PFSK-1 (cell line): ENCODE measurements at regions not wholly inside any gene's neighbourhood (a gene's known extent, or its start where the extent isn't known, plus 50 kb on each side); places are given as distances from the start of the nearest gene placed in this dataset.

Experiments used
- FOXP2 ChIP-seq: optimal IDR thresholded peaks from 2 replicates; pipeline ENCODE3; 2011; ENCODE audit warnings: borderline replicate concordance, control low read depth, inconsistent platforms; ENCODE audit not compliant: insufficient read depth; ENCODE audit errors: extremely low read length, extremely low read depth
- POLR2AphosphoS5 ChIP-seq: IDR thresholded peaks from 2 replicates; pipeline ENCODE4 v1.6.1; 2012; ENCODE audit warnings: low read depth, mild to moderate bottlenecking, control low read depth, low read length, moderate library complexity
- SIN3A ChIP-seq: IDR thresholded peaks from 2 replicates; pipeline ENCODE4 v1.6.1; 2012; ENCODE audit warnings: mild to moderate bottlenecking, low read length, moderate library complexity, borderline replicate concordance; ENCODE audit not compliant: insufficient read depth
- TAF1 ChIP-seq: IDR thresholded peaks from 2 replicates; pipeline ENCODE4 v1.6.1; 2012; ENCODE audit warnings: low read length, control low read depth, borderline replicate concordance; ENCODE audit not compliant: insufficient read depth
- TF ChIP-seq, protein P1 (sequence below), 2 experiments: IDR thresholded peaks; 2 replicates each; pipeline versions ENCODE4 v1.6.1 to v1.8.0; 2011 to 2012; ENCODE audit warnings: low read depth in 2 of 2, low read length in 2 of 2, control low read depth in 1 of 2, inconsistent platforms in 1 of 2, mild to moderate bottlenecking in 1 of 2, moderate library complexity in 1 of 2; ENCODE audit not compliant: insufficient read depth in 1 of 2

GRCh38 chr7:153217032-153217431 is 457.5 kb downstream of the ACTR3B start:
- TF ChIP-seq, protein P1, sequence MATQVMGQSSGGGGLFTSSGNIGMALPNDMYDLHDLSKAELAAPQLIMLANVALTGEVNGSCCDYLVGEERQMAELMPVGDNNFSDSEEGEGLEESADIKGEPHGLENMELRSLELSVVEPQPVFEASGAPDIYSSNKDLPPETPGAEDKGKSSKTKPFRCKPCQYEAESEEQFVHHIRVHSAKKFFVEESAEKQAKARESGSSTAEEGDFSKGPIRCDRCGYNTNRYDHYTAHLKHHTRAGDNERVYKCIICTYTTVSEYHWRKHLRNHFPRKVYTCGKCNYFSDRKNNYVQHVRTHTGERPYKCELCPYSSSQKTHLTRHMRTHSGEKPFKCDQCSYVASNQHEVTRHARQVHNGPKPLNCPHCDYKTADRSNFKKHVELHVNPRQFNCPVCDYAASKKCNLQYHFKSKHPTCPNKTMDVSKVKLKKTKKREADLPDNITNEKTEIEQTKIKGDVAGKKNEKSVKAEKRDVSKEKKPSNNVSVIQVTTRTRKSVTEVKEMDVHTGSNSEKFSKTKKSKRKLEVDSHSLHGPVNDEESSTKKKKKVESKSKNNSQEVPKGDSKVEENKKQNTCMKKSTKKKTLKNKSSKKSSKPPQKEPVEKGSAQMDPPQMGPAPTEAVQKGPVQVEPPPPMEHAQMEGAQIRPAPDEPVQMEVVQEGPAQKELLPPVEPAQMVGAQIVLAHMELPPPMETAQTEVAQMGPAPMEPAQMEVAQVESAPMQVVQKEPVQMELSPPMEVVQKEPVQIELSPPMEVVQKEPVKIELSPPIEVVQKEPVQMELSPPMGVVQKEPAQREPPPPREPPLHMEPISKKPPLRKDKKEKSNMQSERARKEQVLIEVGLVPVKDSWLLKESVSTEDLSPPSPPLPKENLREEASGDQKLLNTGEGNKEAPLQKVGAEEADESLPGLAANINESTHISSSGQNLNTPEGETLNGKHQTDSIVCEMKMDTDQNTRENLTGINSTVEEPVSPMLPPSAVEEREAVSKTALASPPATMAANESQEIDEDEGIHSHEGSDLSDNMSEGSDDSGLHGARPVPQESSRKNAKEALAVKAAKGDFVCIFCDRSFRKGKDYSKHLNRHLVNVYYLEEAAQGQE (IDR thresholded peaks at IDR 0.05; ENCODE audit: insufficient read depth in 1 of 2, low read depth in 2 of 2, low read length in 2 of 2) = no peak
- TF ChIP-seq TAF1 (no peak), POLR2AphosphoS5 (no peak), SIN3A (no peak), FOXP2 (no peak)

DNA sequence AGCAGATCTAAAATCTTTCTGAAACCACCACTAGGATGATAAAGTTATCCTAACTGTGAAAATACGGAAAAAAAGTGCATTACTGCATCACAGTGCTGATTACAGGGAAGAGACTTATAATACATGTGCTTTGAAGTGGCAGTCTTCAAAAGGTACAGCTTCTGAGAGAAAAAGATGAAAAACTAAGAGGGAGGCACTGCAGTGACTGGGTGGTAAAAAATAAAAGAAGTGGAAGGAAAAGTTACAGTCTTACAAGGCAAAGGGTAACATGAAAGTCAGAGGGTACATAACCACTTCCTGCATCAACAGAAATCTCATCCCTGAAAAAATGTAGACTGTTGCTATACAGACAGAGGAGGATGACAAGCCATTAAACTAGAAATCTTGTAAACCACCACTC is 465.3 kb downstream of the ACTR3B start:
- TF ChIP-seq TAF1 = no peak

GRCh38 chr7:153245809-153246208 is 486.3 kb downstream of the ACTR3B start:
- TF ChIP-seq POLR2AphosphoS5 = no peak
- TF ChIP-seq SIN3A = no peak
- no peak for TF ChIP-seq TAF1
- TF ChIP-seq, protein P1 (IDR thresholded peaks at IDR 0.05; ENCODE audit: insufficient read depth in 1 of 2, low read depth in 2 of 2, low read length in 2 of 2) = no peak
- no peak for TF ChIP-seq FOXP2

DNA sequence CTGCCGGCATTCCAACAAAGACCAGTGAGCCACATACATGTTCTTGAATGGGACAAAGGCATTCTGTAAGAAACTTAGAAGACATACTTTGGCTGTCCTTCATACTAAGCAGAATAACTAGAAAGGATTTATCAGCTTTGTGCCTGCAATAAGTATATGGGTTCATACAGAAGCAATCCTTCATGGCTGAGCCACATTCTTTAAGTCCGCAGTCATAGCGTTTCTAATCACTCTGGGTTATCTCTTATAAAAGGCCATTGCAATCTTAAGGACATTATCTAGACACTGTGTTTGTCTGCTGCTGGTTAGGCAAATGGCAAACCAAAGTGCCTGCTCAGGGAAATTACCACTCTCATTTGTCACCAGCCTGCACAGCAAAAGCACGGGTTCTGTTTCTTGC is 488.4 kb downstream of the ACTR3B start:
- TF ChIP-seq POLR2AphosphoS5 (no peak), SIN3A (no peak), FOXP2 (no peak), TAF1 (no peak)
- TF ChIP-seq, protein P1 (IDR thresholded peaks at IDR 0.05; ENCODE audit: insufficient read depth in 1 of 2, low read depth in 2 of 2, low read length in 2 of 2) = no peak

DNA sequence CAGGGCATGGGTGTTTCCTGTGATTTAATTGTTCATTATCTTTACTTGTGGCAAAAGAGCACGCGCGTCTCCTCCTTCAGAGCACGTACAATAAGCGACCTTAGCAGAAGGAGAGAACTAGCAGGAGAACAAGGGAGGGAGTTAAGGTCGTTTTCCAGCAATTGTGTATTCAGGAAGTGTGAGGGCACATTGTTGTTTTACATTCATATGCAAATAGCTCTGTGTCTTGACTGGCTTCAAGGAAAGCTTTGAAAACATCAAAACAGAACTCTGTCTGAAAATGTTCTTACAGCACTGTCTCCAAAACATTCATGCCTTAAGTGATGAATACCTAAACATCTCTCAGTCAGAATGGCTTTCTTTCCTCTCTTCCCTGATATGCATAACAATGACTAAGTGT is 499.1 kb downstream of the ACTR3B start:
- TF ChIP-seq FOXP2 (no peak), TAF1 (no peak), SIN3A (no peak), POLR2AphosphoS5 (no peak)

DNA sequence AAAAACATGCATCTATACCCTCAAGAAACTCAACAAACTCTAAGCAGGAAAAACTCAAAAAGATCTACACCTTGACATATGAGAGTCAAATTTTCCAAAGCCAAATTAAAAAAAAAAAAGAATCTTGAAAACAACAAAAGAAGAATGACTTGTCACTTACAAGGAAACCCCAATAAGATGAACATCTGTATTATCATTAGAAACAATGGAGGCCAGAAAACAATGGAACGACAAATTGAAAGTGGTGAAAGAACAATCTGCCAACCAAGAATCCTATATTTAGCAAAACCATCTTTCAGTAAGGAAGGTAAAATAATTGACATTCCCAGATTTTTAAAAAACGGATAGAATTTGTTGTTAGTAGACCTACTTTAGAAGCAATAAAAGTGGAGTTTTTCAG is 516.8 kb downstream of the ACTR3B start:
- TF ChIP-seq FOXP2 = no peak
- TF ChIP-seq, protein P1 (IDR thresholded peaks at IDR 0.05; ENCODE audit: insufficient read depth in 1 of 2, low read depth in 2 of 2, low read length in 2 of 2) = no peak
